ENCODE measurements at regions not wholly inside any gene's neighbourhood (a gene's known extent, or its start where the extent isn't known, plus 50 kb on each side); places are given as distances from the start of the nearest gene placed in this dataset.
A peak's percentile ranks its signal among the peaks of the same experiment; 100 is the strongest.

DNA sequence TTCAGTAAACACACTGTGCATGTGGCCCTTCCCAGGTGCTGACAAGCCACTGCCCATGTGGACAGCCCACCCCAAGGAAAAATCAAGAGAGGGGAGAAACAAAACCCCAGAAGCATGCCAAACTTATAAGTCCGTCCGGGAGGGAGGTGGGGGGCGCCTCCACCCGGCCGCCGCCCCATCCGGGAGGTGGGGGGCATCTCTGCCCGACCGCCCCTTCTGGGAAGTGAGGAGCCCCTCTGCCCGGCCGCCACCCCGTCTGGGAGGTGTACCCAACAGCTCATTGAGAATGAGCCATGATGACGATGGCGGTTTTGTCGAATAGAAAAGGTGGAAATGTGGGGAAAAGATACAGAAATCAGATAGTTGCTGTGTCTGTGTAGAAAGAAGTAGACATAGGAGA is 53.8 kb upstream of the C2CD4B start:
- DNase-seq (ENCODE audit: low spot score), result no peak

- DNase-seq (ENCODE audit: low spot score), result no peak
Observed at GRCh38 chr15:62219799-62220198, 54.7 kb upstream of the C2CD4B start.

DNA sequence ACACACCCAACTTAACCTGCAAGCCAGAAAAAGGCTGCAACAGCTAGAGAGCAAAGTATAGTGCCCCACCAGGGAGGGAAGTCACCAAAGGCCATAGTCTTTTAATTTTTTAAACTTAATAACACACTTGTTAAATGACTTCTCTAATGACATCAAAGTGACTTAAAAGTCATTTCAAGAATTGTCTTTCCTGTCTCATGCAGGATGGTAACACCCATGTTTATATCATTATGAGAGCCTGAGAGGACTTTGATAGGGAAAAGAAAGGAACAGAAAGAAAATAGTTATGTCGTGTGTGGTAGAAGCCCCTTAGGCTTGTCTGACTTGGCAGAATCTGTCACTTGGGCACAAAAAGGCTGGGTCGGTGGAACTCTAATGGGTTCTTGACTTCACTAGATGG is 57.9 kb upstream of the C2CD4B start:
- DNase-seq (ENCODE audit: low spot score), result no peak

GRCh38 chr15:62228604-62229003 is 63.5 kb upstream of the C2CD4B start:
- no peak for DNase-seq (ENCODE audit: low spot score)

- DNase-seq (ENCODE audit: low spot score), result no peak
Observed at GRCh38 chr15:62231856-62232255, 66.8 kb upstream of the C2CD4B start.

DNA sequence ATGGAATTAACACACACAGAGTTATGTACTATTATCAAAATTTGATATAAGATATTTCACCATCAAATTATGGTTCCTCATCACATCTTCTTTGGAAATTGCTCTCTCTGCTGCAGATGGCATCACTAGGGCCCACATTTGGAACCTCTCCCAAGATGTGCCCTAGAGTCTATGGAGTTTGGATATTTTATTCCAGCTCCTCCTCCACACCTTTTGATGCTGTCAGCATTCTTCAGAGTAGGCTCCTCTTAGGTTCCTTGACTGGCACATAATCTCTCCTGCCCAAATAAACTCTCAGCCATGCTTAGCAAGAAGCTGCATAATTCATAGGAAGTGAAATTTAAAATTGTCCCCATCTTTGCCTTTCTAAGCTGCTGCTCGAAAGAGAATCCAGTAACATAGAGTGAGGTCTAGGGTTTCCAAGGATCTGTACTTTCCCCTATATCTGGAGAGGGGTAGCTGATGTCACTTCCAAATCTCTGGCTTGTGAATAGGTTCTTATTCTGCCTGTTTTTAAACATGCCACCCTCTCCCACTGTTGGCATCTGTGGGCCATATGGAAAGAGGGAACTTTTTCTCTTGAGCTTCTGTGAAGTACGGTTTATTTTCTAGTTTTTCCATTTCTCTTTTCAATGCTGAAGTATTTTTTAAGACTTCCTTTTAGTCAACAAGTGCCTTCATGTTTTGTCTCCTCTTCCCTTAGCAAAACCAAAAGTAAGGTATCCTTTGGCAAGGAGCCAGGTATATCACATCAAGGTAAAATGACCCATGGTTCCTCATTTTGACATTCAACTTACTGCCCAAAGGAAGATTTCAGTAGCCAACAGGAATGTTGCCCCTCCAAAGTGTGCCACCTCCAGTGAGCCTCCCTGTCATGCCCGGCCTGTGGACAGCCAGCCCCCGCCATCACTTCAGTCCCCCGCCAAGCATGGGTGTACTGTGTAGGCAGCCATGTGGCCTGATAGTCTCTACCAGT is 75.3 kb upstream of the C2CD4B start:
- DNase-seq (ENCODE audit: low spot score), result no peak

- no peak for DNase-seq (ENCODE audit: low spot score)
Observed at GRCh38 chr15:62241135-62241770, 76.2 kb upstream of the C2CD4B start.

- no peak for DNase-seq (ENCODE audit: low spot score)
Observed at GRCh38 chr15:62242999-62243398, 77.9 kb upstream of the C2CD4B start.

DNA sequence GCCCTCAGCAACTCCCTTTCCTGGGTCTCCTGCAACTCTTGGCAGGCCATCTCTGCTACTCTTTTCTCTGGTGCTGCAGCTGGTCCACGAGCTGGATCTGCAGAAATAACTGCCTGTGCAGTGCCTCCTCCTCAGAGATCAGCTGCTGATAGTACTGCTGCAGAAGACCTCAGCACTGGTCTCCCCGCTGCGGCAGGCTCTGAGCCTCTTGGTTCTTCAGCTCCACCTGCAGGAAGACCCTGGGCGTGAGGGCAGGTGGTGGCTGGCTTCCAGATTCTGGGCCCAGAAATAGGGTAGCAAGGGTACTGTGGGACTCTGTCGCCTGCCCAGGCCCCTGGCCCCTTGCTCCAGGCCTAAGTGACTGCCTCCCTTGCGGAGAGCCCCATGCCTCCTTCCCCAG is 79.7 kb upstream of the C2CD4B start:
- no peak for DNase-seq (ENCODE audit: low spot score)

DNA sequence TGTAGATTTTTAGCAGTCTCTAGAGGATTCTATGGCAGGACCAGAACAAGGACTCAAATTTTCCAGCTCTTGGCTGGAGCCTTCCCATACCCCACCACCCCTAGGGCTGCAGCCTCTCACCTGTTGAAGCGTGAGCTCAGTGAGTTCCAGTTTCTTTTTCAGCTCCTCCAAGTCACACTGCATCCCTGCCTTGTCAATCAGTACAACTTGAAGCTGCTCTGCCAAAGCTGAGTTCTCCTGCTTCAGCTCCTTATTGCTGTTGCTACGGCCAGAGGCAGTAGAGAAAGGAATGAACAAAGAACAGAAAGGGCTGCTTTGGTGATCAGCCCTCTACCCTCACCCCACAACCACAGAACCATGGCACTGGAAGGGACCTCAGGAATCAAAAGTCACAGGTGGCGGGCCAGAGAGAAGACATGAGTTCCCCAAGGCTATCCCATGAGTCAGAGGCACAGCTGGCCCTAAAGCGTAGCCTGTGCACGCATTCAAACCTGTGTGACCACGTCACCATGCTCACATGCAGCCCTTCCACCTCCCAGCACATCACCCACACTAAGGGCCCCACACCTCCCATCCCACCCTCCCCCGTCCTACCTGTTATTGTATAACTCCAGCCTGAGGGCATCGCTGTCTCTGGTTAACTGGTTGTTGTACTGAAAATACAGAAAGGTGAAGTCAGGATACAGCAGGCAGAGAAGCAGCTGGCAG is 83.3 kb upstream of the C2CD4B start:
- DNase-seq (ENCODE audit: low spot score), result peak; percentile 11

- no peak for DNase-seq (ENCODE audit: low spot score)
Observed at GRCh38 chr15:62249501-62249900, 84.4 kb upstream of the C2CD4B start.

DNA sequence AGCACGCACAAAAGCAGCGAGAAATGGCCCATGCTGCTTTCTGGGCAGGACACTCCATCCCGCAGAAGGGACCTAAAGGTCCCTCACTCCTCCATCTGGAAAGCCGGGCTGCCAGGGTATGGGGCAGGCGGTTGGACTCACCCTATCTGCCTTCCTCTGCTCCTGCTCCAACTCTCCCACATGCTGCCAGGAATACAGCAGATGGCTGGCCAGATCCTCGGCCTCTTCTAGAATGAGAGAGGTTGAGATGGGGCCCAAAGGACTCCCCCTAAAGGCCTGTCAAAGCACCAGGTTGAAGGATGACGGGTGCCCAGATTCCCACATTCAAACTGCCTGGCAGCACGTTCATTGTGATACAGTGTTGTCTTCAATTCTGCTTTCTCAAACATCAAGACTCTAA is 85.1 kb upstream of the C2CD4B start:
- no peak for DNase-seq (ENCODE audit: low spot score)

- DNase-seq (ENCODE audit: low spot score), result no peak
Observed at GRCh38 chr15:62250978-62251377, 85.9 kb upstream of the C2CD4B start.

GRCh38 chr15:62253294-62253693 is 88.2 kb upstream of the C2CD4B start:
- DNase-seq (ENCODE audit: low spot score), result no peak

- DNase-seq (ENCODE audit: low spot score), result peak; percentile 46
Observed at GRCh38 chr15:62254137-62254934, 89.3 kb upstream of the C2CD4B start.

- DNase-seq (ENCODE audit: low spot score), result peak; percentile 18
Observed at GRCh38 chr15:62256430-62256829, 91.3 kb upstream of the C2CD4B start.

DNA sequence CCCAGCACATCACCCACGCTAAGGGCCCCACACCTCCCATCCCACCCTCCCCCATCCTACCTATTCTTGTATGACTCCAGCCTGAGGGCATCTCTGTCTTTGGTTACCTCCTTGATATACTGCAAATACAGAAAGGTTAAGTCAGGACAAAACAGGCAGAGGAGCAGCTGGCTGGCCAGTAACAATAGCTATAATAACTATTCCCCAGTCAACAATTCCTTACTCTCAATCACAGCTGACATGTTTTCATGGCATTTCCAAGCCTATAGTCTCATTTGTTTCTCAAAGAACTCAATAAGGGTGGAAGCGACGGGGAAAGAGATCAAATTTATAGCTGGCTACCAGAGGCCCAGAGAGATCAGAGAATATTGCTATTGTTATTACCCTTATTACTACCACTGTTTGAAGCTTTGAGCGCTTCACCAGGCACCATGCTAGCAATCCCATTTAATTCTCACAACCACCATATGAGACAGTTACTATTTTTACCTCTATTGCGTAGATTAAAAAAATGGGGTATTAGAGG is 93.0 kb upstream of the C2CD4B start:
- no peak for DNase-seq (ENCODE audit: low spot score)

- no peak for DNase-seq (ENCODE audit: low spot score)
Observed at GRCh38 chr15:62262305-62262941, 97.3 kb upstream of the C2CD4B start.

DNA sequence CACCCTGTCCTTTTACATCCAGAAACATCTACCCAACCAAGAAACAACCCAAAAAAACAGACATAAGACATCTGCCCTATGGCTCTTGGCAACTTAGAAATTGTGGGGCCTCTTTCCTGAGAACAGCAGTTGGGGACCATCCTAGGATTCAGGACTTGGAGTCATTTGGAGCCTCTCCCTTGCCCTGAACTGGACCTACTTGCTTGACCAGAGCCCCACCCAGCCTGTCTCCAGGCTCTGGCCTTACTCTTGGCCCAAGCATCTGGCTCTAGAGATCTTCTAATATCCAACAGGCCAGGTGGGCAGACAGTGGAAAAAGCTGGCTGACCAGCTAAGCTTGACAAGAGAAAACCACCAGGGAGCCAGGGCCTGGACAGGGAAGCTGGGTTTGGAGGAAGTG is 99.1 kb upstream of the C2CD4B start:
- no peak for DNase-seq (ENCODE audit: low spot score)

DNA sequence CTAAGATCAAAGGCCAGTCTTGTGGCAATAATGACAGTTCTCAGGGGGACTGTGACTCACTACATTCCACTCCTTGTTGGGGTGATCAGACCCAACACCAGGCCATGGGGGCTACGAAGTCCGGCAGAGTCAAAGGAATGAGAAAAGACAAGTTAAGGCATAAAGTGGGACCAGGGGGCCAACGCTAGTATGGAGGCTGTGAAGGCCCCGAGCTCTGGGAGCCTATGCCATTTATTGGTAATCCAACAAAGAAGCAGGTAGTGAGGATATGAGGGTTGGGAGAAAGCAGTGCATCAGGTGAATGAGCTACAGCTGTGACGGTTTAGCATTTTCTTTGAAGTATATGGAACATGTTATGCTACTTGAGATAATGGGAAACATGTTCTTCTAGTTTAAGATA is 104.4 kb upstream of the C2CD4B start:
- no peak for DNase-seq (ENCODE audit: low spot score)

All from umbilical cord (tissue), 1 donor.